NCI-H226 (cell line): ENCODE measurements at regions not wholly inside any gene's neighbourhood (a gene's known extent, or its start where the extent isn't known, plus 50 kb on each side); places are given as distances from the start of the nearest gene placed in this dataset.
"Not testable (repeated sequence)": the region's sequence is repeated elsewhere in the genome, so short reads cannot be mapped to it uniquely, and the experiment has no call there.

Experiments
- DNase-seq: peaks from one replicate; pipeline ENCODE4 v3.0.0-alpha.2; 2015

- DNase-seq, result no peak
Observed at GRCh38 chr19:30935146-30935545, 414.1 kb downstream of the TSHZ3 start.

- not testable (repeated sequence) for DNase-seq
Observed at GRCh38 chr19:30933454-30933853, 415.8 kb downstream of the TSHZ3 start.

GRCh38 chr19:30932854-30933253 is 416.4 kb downstream of the TSHZ3 start:
- no peak for DNase-seq

GRCh38 chr19:30930941-30931706 is 418.1 kb downstream of the TSHZ3 start:
- no peak for DNase-seq

- no peak for DNase-seq
Observed at GRCh38 chr19:30927705-30928104, 421.5 kb downstream of the TSHZ3 start.

- DNase-seq, result no peak
Observed at GRCh38 chr19:30924670-30925069, 424.6 kb downstream of the TSHZ3 start.

- DNase-seq, result no peak
Observed at GRCh38 chr19:30924069-30924636, 425.1 kb downstream of the TSHZ3 start.

- no peak for DNase-seq
Observed at GRCh38 chr19:30923621-30924020, 425.6 kb downstream of the TSHZ3 start.

- no peak for DNase-seq
Observed at GRCh38 chr19:30923096-30923495, 426.1 kb downstream of the TSHZ3 start.

- DNase-seq, result no peak
Observed at GRCh38 chr19:30920222-30920621, 429.0 kb downstream of the TSHZ3 start.

GRCh38 chr19:30919737-30920136 is 429.5 kb downstream of the TSHZ3 start:
- DNase-seq, result no peak

GRCh38 chr19:30916238-30916637 is 433.0 kb downstream of the TSHZ3 start:
- DNase-seq, result no peak

- DNase-seq, result no peak
Observed at GRCh38 chr19:30911491-30911890, 437.7 kb downstream of the TSHZ3 start.

GRCh38 chr19:30910485-30911240 is 438.6 kb downstream of the TSHZ3 start:
- no peak for DNase-seq

GRCh38 chr19:30909216-30909615 is 440.0 kb downstream of the TSHZ3 start:
- no peak for DNase-seq

GRCh38 chr19:30908262-30908771 is 440.9 kb downstream of the TSHZ3 start:
- DNase-seq, result no peak

- no peak for DNase-seq
Observed at GRCh38 chr19:30906871-30907270, 442.4 kb downstream of the TSHZ3 start.

GRCh38 chr19:30900051-30900450 is 449.2 kb downstream of the TSHZ3 start:
- no peak for DNase-seq

- DNase-seq, result no peak
Observed at GRCh38 chr19:30898353-30899103, 450.7 kb downstream of the TSHZ3 start.

- no peak for DNase-seq
Observed at GRCh38 chr19:30897553-30897952, 451.7 kb downstream of the TSHZ3 start.

GRCh38 chr19:30897034-30897433 is 452.2 kb downstream of the TSHZ3 start:
- no peak for DNase-seq

- DNase-seq, result no peak
Observed at GRCh38 chr19:30896554-30896953, 452.7 kb downstream of the TSHZ3 start.

- no peak for DNase-seq
Observed at GRCh38 chr19:30895946-30896345, 453.3 kb downstream of the TSHZ3 start.
